C4-2B (cell line): ENCODE measurements at regions not wholly inside any gene's neighbourhood (a gene's known extent, or its start where the extent isn't known, plus 50 kb on each side); places are given as distances from the start of the nearest gene placed in this dataset.

Source experiments
- H3K27ac ChIP-seq: fragments of 450-650 bp; 2 replicates; pipeline ENCODE4 v1.5.1; 2017
- CTCF ChIP-seq: fragments of 450-650 bp; conservative IDR thresholded peaks from 2 replicates; pipeline ENCODE4 v1.5.1; 2017; ENCODE audit warnings: mild to moderate bottlenecking
- ZFX ChIP-seq: fragments of 450-650 bp; IDR thresholded peaks from 2 replicates; pipeline ENCODE4 v1.6.1; 2017

DNA sequence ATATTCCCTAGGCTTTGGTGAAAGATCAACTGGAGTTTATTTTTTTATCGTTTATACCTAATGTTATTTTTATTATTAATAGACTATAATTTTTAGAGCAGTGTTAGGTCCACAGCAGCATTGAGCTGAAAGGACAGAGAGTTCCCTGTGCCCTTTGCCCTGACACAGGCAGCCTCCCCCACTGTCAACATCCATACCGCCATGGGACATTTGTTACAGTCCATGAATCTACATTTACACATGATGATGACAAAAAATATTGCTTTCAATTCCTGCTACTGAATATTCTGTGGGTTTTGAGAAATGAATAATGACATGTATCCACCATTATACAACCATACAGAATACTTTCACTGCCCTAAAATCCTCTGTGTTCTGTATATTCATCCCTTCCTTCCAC, 1297.5 kb upstream of the SORCS1 start:
- TF ChIP-seq CTCF (no peak), ZFX (no peak)
- no peak overlapping the region for H3K27ac ChIP-seq

DNA sequence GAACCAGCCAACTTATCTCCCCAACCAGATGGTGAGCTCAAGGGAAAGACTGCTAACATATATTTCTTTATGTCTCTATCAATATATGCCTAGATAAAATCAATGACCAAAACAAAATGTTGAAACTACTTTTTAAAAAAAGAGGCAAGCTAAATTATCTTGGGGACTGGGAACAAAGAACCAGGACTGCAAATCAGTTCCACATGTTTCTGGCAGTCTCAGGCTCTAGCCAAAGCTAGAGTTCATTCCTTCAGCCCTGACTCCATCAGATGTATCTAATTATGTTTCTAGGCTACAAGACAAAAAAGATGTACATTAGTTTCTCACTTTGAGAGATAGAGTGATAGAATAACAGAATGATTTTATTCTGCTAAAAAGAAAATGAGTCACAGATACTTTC, 1290.3 kb upstream of the SORCS1 start:
- H3K27ac ChIP-seq, result no peak overlapping the region
- TF ChIP-seq CTCF (no peak), ZFX (no peak)

GRCh38 chr10:108454224-108454623, 1289.7 kb upstream of the SORCS1 start:
- H3K27ac ChIP-seq, result no peak overlapping the region
- TF ChIP-seq CTCF (no peak), ZFX (no peak)

DNA sequence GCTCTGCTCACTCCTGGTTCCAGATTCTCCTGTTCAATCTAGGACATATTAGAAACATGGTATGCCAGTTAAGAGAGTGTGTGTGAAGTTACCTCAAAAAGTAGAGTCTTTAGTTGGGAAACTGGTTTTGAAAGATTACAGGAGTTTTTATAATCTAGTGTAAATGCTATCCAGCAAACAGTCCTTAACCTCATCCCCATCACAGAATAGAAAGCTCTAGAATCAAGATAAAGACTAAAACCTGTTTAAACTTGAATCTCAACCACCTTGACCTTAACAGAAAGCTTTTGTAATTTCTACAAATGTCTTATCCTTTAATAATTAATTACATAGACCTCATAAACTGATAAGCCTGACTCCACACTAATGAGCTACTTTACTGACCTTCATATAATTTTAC, 1288.7 kb upstream of the SORCS1 start:
- no peak overlapping the region for H3K27ac ChIP-seq
- TF ChIP-seq ZFX (no peak), CTCF (no peak)

DNA sequence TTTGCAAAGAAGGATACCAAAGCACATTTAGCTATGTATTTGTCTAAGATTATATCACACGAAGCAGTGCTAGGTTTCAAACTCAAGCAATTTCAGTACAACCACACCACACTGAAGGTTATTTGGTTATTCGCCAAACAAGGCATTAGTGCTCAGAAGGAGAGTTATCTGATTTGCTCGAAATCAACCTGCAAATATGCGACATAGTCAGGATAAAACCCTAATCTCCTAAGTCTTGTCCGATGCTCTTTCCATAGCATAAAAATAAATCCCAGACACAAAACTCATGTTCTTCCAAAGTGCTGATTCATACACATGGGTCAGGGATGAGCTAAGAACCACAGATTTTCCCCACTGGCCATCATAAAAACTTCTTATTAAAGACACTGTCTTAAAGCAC, 1288.0 kb upstream of the SORCS1 start:
- H3K27ac ChIP-seq, result no peak overlapping the region
- TF ChIP-seq CTCF (no peak), ZFX (no peak)

DNA sequence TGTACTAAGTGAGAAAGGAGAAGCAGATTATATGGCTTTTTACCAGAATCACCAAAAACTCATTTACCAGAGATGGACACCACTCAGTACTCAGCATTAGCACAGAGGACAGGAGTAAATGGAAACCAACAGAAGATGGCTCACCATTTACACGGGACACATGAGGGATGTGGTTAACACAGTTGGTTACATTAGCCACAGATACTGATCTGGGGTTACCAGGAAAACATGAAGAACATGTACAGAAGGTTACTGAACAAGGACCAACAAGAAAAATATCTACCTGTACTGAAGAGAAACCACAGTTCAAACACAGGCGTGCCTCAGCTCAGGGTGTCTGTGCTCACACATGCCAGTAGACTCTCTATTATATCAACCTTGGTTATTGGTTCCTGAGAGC, 1285.8 kb upstream of the SORCS1 start:
- H3K27ac ChIP-seq, result no peak overlapping the region
- TF ChIP-seq ZFX (no peak), CTCF (no peak)

GRCh38 chr10:108445746-108446145, 1281.2 kb upstream of the SORCS1 start:
- TF ChIP-seq ZFX, result no peak
- no peak for TF ChIP-seq CTCF
- no peak overlapping the region for H3K27ac ChIP-seq
